ENCODE measurements at regions not wholly inside any gene's neighbourhood (a gene's known extent, or its start where the extent isn't known, plus 50 kb on each side); places are given as distances from the start of the nearest gene placed in this dataset.

DNA sequence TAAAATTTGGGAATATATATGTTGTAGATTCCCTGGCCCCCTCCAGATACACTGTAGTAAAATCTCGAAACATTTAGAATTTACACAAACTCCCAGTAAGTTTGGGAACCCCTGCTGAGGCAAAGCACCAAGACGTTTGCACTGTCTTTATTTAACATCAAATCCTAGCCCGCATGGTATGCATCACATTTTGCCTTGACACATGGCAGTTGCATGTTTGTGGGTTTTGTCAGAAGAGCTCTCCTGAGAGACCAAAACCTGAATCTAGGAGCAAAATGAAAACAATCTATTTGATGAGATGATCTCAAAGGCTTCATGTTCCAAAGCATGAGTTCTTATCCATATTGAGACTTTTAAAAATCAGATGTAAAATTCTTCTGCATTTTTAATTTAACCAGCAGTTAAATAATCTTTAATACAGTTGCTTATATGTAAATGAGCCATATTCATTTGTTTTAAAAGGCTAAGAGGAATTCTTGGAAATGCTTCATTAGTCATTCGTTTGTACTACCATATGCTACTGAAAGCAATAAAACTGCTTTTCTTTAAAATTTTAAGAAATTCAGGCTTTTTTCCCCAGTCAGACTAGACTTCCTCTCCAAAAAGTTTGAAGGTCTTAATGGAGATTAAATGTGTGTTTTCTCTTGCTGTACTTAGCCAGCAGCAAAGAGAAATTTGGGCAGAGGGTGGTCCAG is 105.2 kb upstream of the BOC start:
- no peak for DNase-seq
- Histone ChIP-seq H3K27me3 (no peaks in the 10 kb centered on the region), H3K4me3 (no peak overlapping the region), H3K9me3 (no peaks in the 10 kb centered on the region), H3K36me3 (ENCODE audit: low read depth, missing control alignments) (no peaks in the 10 kb centered on the region), H3K4me1 (no peaks in the 10 kb centered on the region), H3K27ac (no peak overlapping the region)
- WGBS, 2 donors = 82 to 85% methylated on average over 4 of the region's 4 CpGs
- TF ChIP-seq, protein P1, sequence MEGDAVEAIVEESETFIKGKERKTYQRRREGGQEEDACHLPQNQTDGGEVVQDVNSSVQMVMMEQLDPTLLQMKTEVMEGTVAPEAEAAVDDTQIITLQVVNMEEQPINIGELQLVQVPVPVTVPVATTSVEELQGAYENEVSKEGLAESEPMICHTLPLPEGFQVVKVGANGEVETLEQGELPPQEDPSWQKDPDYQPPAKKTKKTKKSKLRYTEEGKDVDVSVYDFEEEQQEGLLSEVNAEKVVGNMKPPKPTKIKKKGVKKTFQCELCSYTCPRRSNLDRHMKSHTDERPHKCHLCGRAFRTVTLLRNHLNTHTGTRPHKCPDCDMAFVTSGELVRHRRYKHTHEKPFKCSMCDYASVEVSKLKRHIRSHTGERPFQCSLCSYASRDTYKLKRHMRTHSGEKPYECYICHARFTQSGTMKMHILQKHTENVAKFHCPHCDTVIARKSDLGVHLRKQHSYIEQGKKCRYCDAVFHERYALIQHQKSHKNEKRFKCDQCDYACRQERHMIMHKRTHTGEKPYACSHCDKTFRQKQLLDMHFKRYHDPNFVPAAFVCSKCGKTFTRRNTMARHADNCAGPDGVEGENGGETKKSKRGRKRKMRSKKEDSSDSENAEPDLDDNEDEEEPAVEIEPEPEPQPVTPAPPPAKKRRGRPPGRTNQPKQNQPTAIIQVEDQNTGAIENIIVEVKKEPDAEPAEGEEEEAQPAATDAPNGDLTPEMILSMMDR (IDR thresholded peaks at IDR 0.05) = no peak
- TF ChIP-seq POLR2A (IDR thresholded peaks at IDR 0.05) = no peak
- intact Hi-C loops (cut with DNase I; ENCODE audit: low total_unique reads) = no loop called here

DNA sequence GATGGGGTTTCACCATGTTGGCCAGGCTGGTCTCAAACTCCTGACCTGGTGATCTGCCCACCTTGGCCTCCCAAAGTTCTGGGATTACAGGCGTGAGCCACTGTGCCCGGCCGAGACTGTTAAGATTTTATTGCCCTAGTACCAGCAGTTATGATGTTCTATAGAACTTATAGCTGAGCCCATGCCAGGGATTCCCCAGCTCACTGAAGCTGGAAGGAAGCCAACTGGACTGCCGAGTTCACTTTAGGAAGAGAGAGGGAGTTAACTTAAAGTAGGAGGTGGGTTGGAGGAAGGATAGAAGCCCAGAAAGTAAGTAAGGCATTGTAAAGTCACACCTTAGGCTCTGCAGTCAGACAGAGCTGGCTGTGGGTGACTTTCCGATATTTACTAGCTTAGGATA is 101.1 kb upstream of the BOC start:
- no peak overlapping the region for H3K4me3 ChIP-seq
- no peaks in the 10 kb centered on the region for H3K27me3 ChIP-seq
- intact Hi-C loops (cut with DNase I; ENCODE audit: low total_unique reads) = no loop called here
- H3K27ac ChIP-seq = no peak overlapping the region
- H3K4me1 ChIP-seq = no peaks in the 10 kb centered on the region
- DNase-seq = no peak
- H3K36me3 ChIP-seq (ENCODE audit: low read depth, missing control alignments) = no peaks in the 10 kb centered on the region
- WGBS, 2 donors = 68 to 77% methylated on average over 5 of the region's 5 CpGs
- no peaks in the 10 kb centered on the region for H3K9me3 ChIP-seq
- TF ChIP-seq, protein P1 (IDR thresholded peaks at IDR 0.05) = no peak
- no peak for TF ChIP-seq POLR2A (IDR thresholded peaks at IDR 0.05)

DNA sequence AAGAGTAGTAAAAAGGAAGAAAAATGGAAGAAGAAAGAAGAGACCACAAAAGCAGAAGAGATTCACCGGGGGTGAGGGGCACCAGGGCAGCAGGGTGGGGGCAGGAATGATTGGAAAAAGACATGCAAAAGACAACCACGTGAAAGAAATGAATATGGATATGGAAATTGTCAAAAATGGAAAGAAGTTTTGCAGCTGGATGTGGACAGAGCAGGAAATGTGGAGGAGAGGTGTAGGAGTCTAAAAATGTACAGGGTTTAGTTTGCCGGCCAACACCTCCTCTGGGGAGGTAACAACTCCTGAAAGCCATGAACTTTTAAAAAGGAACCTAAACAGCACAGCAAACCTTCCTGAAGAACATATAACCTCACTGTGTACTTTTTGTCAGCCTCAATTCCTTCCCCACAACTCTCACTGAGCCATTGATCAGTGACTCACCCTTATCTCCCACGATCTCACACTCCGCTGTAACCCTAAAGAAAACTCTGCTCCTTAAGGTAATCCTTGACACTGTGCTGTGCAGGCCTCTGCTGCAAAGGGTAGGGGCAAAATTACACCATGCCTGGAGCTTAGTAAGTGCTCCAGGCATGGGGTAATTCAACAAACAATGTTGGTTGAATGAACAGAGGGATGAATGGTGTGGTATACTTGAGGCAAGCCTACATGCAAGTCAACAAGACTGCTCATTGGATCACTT is 100.2 kb upstream of the BOC start:
- intact Hi-C loops (cut with DNase I; ENCODE audit: low total_unique reads) = no loop called here
- TF ChIP-seq POLR2A (IDR thresholded peaks at IDR 0.05) = no peak
- TF ChIP-seq, protein P1 (IDR thresholded peaks at IDR 0.05) = no peak
- H3K9me3 ChIP-seq = no peaks in the 10 kb centered on the region
- no peak for DNase-seq
- H3K4me3 ChIP-seq = no peak overlapping the region
- H3K27me3 ChIP-seq = no peaks in the 10 kb centered on the region
- no peaks in the 10 kb centered on the region for H3K36me3 ChIP-seq (ENCODE audit: low read depth, missing control alignments)
- no peak overlapping the region for H3K27ac ChIP-seq
- 65 to 78% methylated on average over 5 of the region's 5 CpGs for WGBS, 2 donors
- no peaks in the 10 kb centered on the region for H3K4me1 ChIP-seq

DNA sequence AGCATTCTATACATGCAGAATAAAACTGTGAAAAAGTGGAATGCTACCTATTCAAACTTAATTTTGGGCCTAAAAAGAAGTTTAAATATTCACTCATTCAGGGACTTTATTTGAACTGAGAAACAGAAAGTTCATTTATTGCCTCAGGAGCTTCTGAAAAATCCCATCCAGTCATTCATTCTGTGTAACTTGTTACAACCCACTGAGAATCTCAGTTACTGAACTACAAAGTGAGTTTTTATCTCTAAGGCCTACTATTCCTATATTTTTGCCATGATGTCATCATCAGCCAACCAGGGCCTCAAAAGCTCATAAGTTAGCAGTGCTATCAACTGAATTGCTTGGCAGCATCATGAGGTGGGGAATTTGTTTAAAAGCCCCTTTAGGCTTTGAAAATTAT is 98.0 kb upstream of the BOC start:
- Histone ChIP-seq H3K27me3 (no peaks in the 10 kb centered on the region), H3K9me3 (no peaks in the 10 kb centered on the region), H3K36me3 (ENCODE audit: low read depth, missing control alignments) (no peaks in the 10 kb centered on the region), H3K4me3 (no peak overlapping the region), H3K27ac (no peak overlapping the region), H3K4me1 (peaks cover 4% of the 10 kb centered on the region)
- intact Hi-C loops (cut with DNase I; ENCODE audit: low total_unique reads) = no loop called here
- DNase-seq = no peak
- TF ChIP-seq, protein P1 (IDR thresholded peaks at IDR 0.05) = no peak
- TF ChIP-seq POLR2A (IDR thresholded peaks at IDR 0.05) = no peak
